Sciatic nerve (tissue), 2 donors: ENCODE measurements at regions not wholly inside any gene's neighbourhood (a gene's known extent, or its start where the extent isn't known, plus 50 kb on each side); places are given as distances from the start of the nearest gene placed in this dataset.
"Not testable (repeated sequence)": the region's sequence is repeated elsewhere in the genome, so short reads cannot be mapped to it uniquely, and the experiment has no call there.

Source experiments
- ATAC-seq: fragments of 200-7000 bp; cut with Tn5 transposase; one replicate; pipeline ENCODE4 v1.9.1; 2020; ENCODE audit warnings: mild to moderate bottlenecking, moderate library complexity
- DNase-seq: peaks from one replicate; pipeline ENCODE4 v3.0.0-alpha.2; 2020; ENCODE audit warnings: low spot score
- intact Hi-C: fragments of 100-400 bp; cut with DNase I; formaldehyde crosslinking; loops from one replicate; pipeline ENCODE4 v1.14.2; 2022
- donor health status: DM: no; HTN: no; CAD: no.
- donor health status: DM: no; HTN: no; CAD: no.

GRCh38 chr2:15759791-15760190 is 168.1 kb downstream of the DDX1 start:
- ATAC-seq, DNase-seq, intact Hi-C loops: not testable (repeated sequence)

- DNase-seq (no peak), ATAC-seq (no peak)
- intact Hi-C loops = no loop called here
These were observed 168.7 kb downstream of the DDX1 start for GRCh38 chr2:15760232-15760910.

GRCh38 chr2:15761056-15761455 is 169.4 kb downstream of the DDX1 start:
- ATAC-seq (no peak), DNase-seq (no peak)
- intact Hi-C loops = no loop called here

- ATAC-seq (no peak), DNase-seq (no peak)
- intact Hi-C loops = no loop called here
These were observed 170.2 kb downstream of the DDX1 start for GRCh38 chr2:15761910-15762309.

- no peak for ATAC-seq
- intact Hi-C loops = no loop called here
- DNase-seq = no peak
These were observed 170.8 kb downstream of the DDX1 start for GRCh38 chr2:15762449-15762848.

GRCh38 chr2:15763106-15763821 is 171.6 kb downstream of the DDX1 start:
- intact Hi-C loops = no loop called here
- DNase-seq (peak; percentile 71), ATAC-seq (peak; percentile 68)

- no peak for DNase-seq
- intact Hi-C loops = no loop called here
- no peak for ATAC-seq
These were observed 172.4 kb downstream of the DDX1 start for GRCh38 chr2:15763822-15764682.

- intact Hi-C loops = no loop called here
- DNase-seq = no peak
- ATAC-seq = no peak
These were observed 173.0 kb downstream of the DDX1 start for GRCh38 chr2:15764683-15765011.

- intact Hi-C loops = no loop called here
- DNase-seq (no peak), ATAC-seq (no peak)
These were observed 173.5 kb downstream of the DDX1 start for GRCh38 chr2:15765211-15765610.

- DNase-seq (no peak), ATAC-seq (no peak)
- intact Hi-C loops = no loop called here
These were observed 174.1 kb downstream of the DDX1 start for GRCh38 chr2:15765686-15766302.

- ATAC-seq = no peak
- intact Hi-C loops = no loop called here
- no peak for DNase-seq
These were observed 174.0 kb upstream of the MYCN start for GRCh38 chr2:15766303-15766861.

- no peak for ATAC-seq
- intact Hi-C loops = no loop called here
- no peak for DNase-seq
These were observed 173.3 kb upstream of the MYCN start for GRCh38 chr2:15766911-15767597.

GRCh38 chr2:15767679-15768078 is 172.7 kb upstream of the MYCN start:
- no peak for DNase-seq
- intact Hi-C loops = no loop called here
- no peak for ATAC-seq

- ATAC-seq (no peak), DNase-seq (no peak)
- intact Hi-C loops = no loop called here
These were observed 172.2 kb upstream of the MYCN start for GRCh38 chr2:15768142-15768541.

GRCh38 chr2:15768615-15769014 is 171.7 kb upstream of the MYCN start:
- no peak for ATAC-seq
- no peak for DNase-seq
- intact Hi-C loops = no loop called here

GRCh38 chr2:15769235-15769634 is 171.1 kb upstream of the MYCN start:
- intact Hi-C loops = no loop called here
- ATAC-seq = no peak
- no peak for DNase-seq

- intact Hi-C loops = no loop called here
- no peak for ATAC-seq
- DNase-seq = no peak
These were observed 170.4 kb upstream of the MYCN start for GRCh38 chr2:15769676-15770547.

GRCh38 chr2:15770606-15771005 is 169.7 kb upstream of the MYCN start:
- DNase-seq (no peak), ATAC-seq (no peak)
- intact Hi-C loops = no loop called here
